IgD-negative memory B cell (primary cell): ENCODE measurements at regions not wholly inside any gene's neighbourhood (a gene's known extent, or its start where the extent isn't known, plus 50 kb on each side); places are given as distances from the start of the nearest gene placed in this dataset.
"Not testable (repeated sequence)": the region's sequence is repeated elsewhere in the genome, so short reads cannot be mapped to it uniquely, and the experiment has no call there.

ENCODE experiments used
- H3K27ac Mint-ChIP-seq, 3 donors: one replicate each; pipeline ENCODE4 v1.8.0; 2020 to 2022; ENCODE audit warnings: mild to moderate bottlenecking in 3 of 3, mixed read lengths in 3 of 3, moderate library complexity in 1 of 3
- H3K27me3 Mint-ChIP-seq: one replicate; pipeline ENCODE4 v1.8.0; 2021; ENCODE audit warnings: mixed read lengths
- H3K36me3 Mint-ChIP-seq: one replicate; pipeline ENCODE4 v1.8.0; 2020; ENCODE audit warnings: mild to moderate bottlenecking, mixed read lengths
- H3K4me1 Mint-ChIP-seq, 3 donors: one replicate each; pipeline ENCODE4 v1.8.0; 2020 to 2022; ENCODE audit warnings: mixed read lengths in 3 of 3, mild to moderate bottlenecking in 1 of 3
- H3K4me3 Mint-ChIP-seq, 4 donors: one replicate each; pipeline ENCODE4 v1.8.0; 2020 to 2022; ENCODE audit warnings: mild to moderate bottlenecking in 4 of 4, mixed read lengths in 4 of 4, moderate library complexity in 3 of 4
- H3K9me3 Mint-ChIP-seq, 3 donors: one replicate each; pipeline ENCODE4 v1.8.0; 2020 to 2021; ENCODE audit warnings: mixed read lengths in 3 of 3, mild to moderate bottlenecking in 1 of 3

GRCh38 chr6:85240787-85241385 is 209.0 kb upstream of the NT5E start:
- H3K27ac Mint-ChIP-seq = no peak overlapping the region
- H3K4me3 Mint-ChIP-seq = no peak overlapping the region
- no peaks in the 10 kb centered on the region for H3K27me3 Mint-ChIP-seq
- H3K4me1 Mint-ChIP-seq = no peaks in the 10 kb centered on the region
- peaks cover 2% of the 10 kb centered on the region for H3K36me3 Mint-ChIP-seq
- peaks cover 0 to 2% (median 0%) of the 10 kb centered on the region in 3 donors for H3K9me3 Mint-ChIP-seq

- no peaks in the 10 kb centered on the region for H3K4me1 Mint-ChIP-seq
- no peak overlapping the region for H3K4me3 Mint-ChIP-seq
- H3K36me3 Mint-ChIP-seq = peaks cover 2% of the 10 kb centered on the region
- no peaks in the 10 kb centered on the region for H3K9me3 Mint-ChIP-seq
- no peak overlapping the region for H3K27ac Mint-ChIP-seq
- no peaks in the 10 kb centered on the region for H3K27me3 Mint-ChIP-seq
These were observed 212.4 kb upstream of the NT5E start for GRCh38 chr6:85237478-85237877.

GRCh38 chr6:85236636-85237035 is 213.2 kb upstream of the NT5E start:
- H3K4me1 Mint-ChIP-seq = no peaks in the 10 kb centered on the region
- no peaks in the 10 kb centered on the region for H3K9me3 Mint-ChIP-seq
- H3K27me3 Mint-ChIP-seq = no peaks in the 10 kb centered on the region
- H3K27ac Mint-ChIP-seq = no peak overlapping the region
- no peak overlapping the region for H3K4me3 Mint-ChIP-seq
- H3K36me3 Mint-ChIP-seq = no peaks in the 10 kb centered on the region

GRCh38 chr6:85227345-85227744 is 222.5 kb upstream of the NT5E start:
- H3K9me3 Mint-ChIP-seq = peaks cover 12 to 42% (median 18%) of the 10 kb centered on the region in 3 donors
- not testable (repeated sequence) for H3K36me3 Mint-ChIP-seq, H3K4me3 Mint-ChIP-seq, H3K27me3 Mint-ChIP-seq, H3K4me1 Mint-ChIP-seq, H3K27ac Mint-ChIP-seq

- H3K4me3 Mint-ChIP-seq, H3K36me3 Mint-ChIP-seq, H3K4me1 Mint-ChIP-seq, H3K27me3 Mint-ChIP-seq, H3K27ac Mint-ChIP-seq: not testable (repeated sequence)
- H3K9me3 Mint-ChIP-seq = peaks cover 5 to 27% (median 24%) of the 10 kb centered on the region in 3 donors
These were observed 237.1 kb upstream of the NT5E start for GRCh38 chr6:85212794-85213193.

GRCh38 chr6:85195243-85195642 is 254.6 kb upstream of the NT5E start:
- no peaks in the 10 kb centered on the region for H3K4me1 Mint-ChIP-seq
- peaks cover 2% of the 10 kb centered on the region for H3K36me3 Mint-ChIP-seq
- peaks cover 0 to 4% (median 0%) of the 10 kb centered on the region in 3 donors for H3K9me3 Mint-ChIP-seq
- H3K27me3 Mint-ChIP-seq = no peaks in the 10 kb centered on the region
- no peak overlapping the region for H3K27ac Mint-ChIP-seq
- H3K4me3 Mint-ChIP-seq = no peak overlapping the region

- H3K4me3 Mint-ChIP-seq = no peak overlapping the region
- H3K4me1 Mint-ChIP-seq = no peaks in the 10 kb centered on the region
- peaks cover 2 to 4% (median 4%) of the 10 kb centered on the region in 3 donors for H3K9me3 Mint-ChIP-seq
- no peaks in the 10 kb centered on the region for H3K27me3 Mint-ChIP-seq
- no peak overlapping the region for H3K27ac Mint-ChIP-seq
- peaks cover 2% of the 10 kb centered on the region for H3K36me3 Mint-ChIP-seq
These were observed 256.5 kb upstream of the NT5E start for GRCh38 chr6:85193339-85193738.

GRCh38 chr6:85192596-85192995 is 257.3 kb upstream of the NT5E start:
- Mint-ChIP-seq H3K27ac (no peak overlapping the region), H3K4me3 (no peak overlapping the region), H3K36me3 (peaks cover 2% of the 10 kb centered on the region), H3K4me1 (no peaks in the 10 kb centered on the region), H3K27me3 (no peaks in the 10 kb centered on the region), H3K9me3 (peaks cover 0 to 4% (median 4%) of the 10 kb centered on the region in 3 donors)

GRCh38 chr6:85192186-85192585 is 257.7 kb upstream of the NT5E start:
- H3K36me3 Mint-ChIP-seq = peaks cover 2% of the 10 kb centered on the region
- H3K9me3 Mint-ChIP-seq = peaks cover 0 to 4% (median 4%) of the 10 kb centered on the region in 3 donors
- H3K4me3 Mint-ChIP-seq = no peak overlapping the region
- H3K27ac Mint-ChIP-seq = no peak overlapping the region
- no peaks in the 10 kb centered on the region for H3K27me3 Mint-ChIP-seq
- H3K4me1 Mint-ChIP-seq = no peaks in the 10 kb centered on the region

- Mint-ChIP-seq H3K36me3 (peaks cover 2% of the 10 kb centered on the region), H3K4me1 (no peaks in the 10 kb centered on the region), H3K27ac (no peak overlapping the region), H3K9me3 (peaks cover 0 to 4% (median 4%) of the 10 kb centered on the region in 3 donors), H3K4me3 (no peak overlapping the region), H3K27me3 (no peaks in the 10 kb centered on the region)
These were observed 258.2 kb upstream of the NT5E start for GRCh38 chr6:85191656-85192055.

GRCh38 chr6:85186546-85187175 is 263.2 kb upstream of the NT5E start:
- H3K4me3 Mint-ChIP-seq = no peak overlapping the region
- no peaks in the 10 kb centered on the region for H3K4me1 Mint-ChIP-seq
- peaks cover 0 to 4% (median 4%) of the 10 kb centered on the region in 3 donors for H3K9me3 Mint-ChIP-seq
- H3K36me3 Mint-ChIP-seq = no peaks in the 10 kb centered on the region
- no peaks in the 10 kb centered on the region for H3K27me3 Mint-ChIP-seq
- no peak overlapping the region for H3K27ac Mint-ChIP-seq

- no peak overlapping the region for H3K27ac Mint-ChIP-seq
- H3K9me3 Mint-ChIP-seq = peaks cover 0 to 4% (median 4%) of the 10 kb centered on the region in 3 donors
- no peak overlapping the region for H3K4me3 Mint-ChIP-seq
- no peaks in the 10 kb centered on the region for H3K27me3 Mint-ChIP-seq
- H3K36me3 Mint-ChIP-seq = no peaks in the 10 kb centered on the region
- H3K4me1 Mint-ChIP-seq = no peaks in the 10 kb centered on the region
These were observed 263.9 kb upstream of the NT5E start for GRCh38 chr6:85185977-85186376.

- no peaks in the 10 kb centered on the region for H3K9me3 Mint-ChIP-seq
- H3K4me1 Mint-ChIP-seq = no peaks in the 10 kb centered on the region
- H3K36me3 Mint-ChIP-seq = no peaks in the 10 kb centered on the region
- no peak overlapping the region for H3K27ac Mint-ChIP-seq
- H3K4me3 Mint-ChIP-seq = no peak overlapping the region
- H3K27me3 Mint-ChIP-seq = no peaks in the 10 kb centered on the region
These were observed 266.0 kb upstream of the NT5E start for GRCh38 chr6:85183841-85184240.

- H3K27ac Mint-ChIP-seq = no peak overlapping the region
- H3K27me3 Mint-ChIP-seq = no peaks in the 10 kb centered on the region
- no peak overlapping the region for H3K4me3 Mint-ChIP-seq
- peaks cover 2 to 22% (median 9%) of the 10 kb centered on the region in 3 donors for H3K9me3 Mint-ChIP-seq
- H3K36me3 Mint-ChIP-seq = peaks cover 3% of the 10 kb centered on the region
- no peaks in the 10 kb centered on the region for H3K4me1 Mint-ChIP-seq
These were observed 277.2 kb upstream of the NT5E start for GRCh38 chr6:85172705-85173104.

- Mint-ChIP-seq H3K9me3 (peaks cover 2 to 22% (median 10%) of the 10 kb centered on the region in 3 donors), H3K27me3 (no peaks in the 10 kb centered on the region), H3K27ac (no peak overlapping the region), H3K4me3 (no peak overlapping the region), H3K36me3 (peaks cover 3% of the 10 kb centered on the region), H3K4me1 (no peaks in the 10 kb centered on the region)
These were observed 277.7 kb upstream of the NT5E start for GRCh38 chr6:85172161-85172560.

- no peaks in the 10 kb centered on the region for H3K27me3 Mint-ChIP-seq
- H3K9me3 Mint-ChIP-seq = peaks cover 4 to 7% (median 6%) of the 10 kb centered on the region in 3 donors
- H3K36me3 Mint-ChIP-seq = peaks cover 3% of the 10 kb centered on the region
- no peaks in the 10 kb centered on the region for H3K4me1 Mint-ChIP-seq
- no peak overlapping the region for H3K4me3 Mint-ChIP-seq
- no peak overlapping the region for H3K27ac Mint-ChIP-seq
These were observed 280.7 kb upstream of the NT5E start for GRCh38 chr6:85169189-85169588.
